ENCODE measurements at regions not wholly inside any gene's neighbourhood (a gene's known extent, or its start where the extent isn't known, plus 50 kb on each side); places are given as distances from the start of the nearest gene placed in this dataset.
A peak's percentile ranks its signal among the peaks of the same experiment; 100 is the strongest.
"Not testable (repeated sequence)": the region's sequence is repeated elsewhere in the genome, so short reads cannot be mapped to it uniquely, and the experiment has no call there.

DNA sequence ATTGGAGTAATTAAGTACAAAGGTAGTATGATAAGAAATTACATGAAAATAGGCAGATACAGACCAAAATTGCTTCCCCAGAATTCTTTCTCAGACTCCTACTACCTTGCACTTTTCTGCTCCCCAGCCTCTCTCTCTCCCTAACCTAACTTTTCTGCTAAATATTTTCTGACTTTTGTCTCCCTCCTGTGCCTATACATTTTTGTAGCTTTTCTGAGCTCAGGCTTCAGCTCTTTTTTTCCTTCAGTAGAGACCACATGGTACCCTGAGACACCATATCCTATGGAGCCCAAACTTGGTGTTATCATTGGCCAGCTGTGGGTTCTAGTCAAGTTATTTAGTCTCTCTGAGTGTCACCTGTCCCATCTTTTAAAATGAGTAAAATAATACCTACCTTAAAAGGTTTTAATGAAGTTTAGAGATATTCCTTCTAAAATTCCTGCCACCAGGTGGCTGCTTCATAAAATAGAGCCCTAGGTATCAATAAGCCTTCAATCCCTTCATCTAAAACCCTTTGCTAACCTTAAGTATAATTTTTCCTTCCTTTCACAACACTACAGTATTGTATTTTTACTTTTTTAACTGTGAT lies 237.6 kb upstream of the DUSP10 start:
- no peak for TF ChIP-seq JUND (IDR thresholded peaks at IDR 0.05; ENCODE audit: low read depth)
- peak in 1 of 2 experiments; percentile 48 for DNase-seq (ENCODE audit: low read depth in 1 of 2, low spot score in 1 of 2)
- in situ Hi-C loops (cut with HindIII; ENCODE audit: low pct_unique_long_range_greater_than_20kb, low sequenced_read_pairs) = no loop called here

DNA sequence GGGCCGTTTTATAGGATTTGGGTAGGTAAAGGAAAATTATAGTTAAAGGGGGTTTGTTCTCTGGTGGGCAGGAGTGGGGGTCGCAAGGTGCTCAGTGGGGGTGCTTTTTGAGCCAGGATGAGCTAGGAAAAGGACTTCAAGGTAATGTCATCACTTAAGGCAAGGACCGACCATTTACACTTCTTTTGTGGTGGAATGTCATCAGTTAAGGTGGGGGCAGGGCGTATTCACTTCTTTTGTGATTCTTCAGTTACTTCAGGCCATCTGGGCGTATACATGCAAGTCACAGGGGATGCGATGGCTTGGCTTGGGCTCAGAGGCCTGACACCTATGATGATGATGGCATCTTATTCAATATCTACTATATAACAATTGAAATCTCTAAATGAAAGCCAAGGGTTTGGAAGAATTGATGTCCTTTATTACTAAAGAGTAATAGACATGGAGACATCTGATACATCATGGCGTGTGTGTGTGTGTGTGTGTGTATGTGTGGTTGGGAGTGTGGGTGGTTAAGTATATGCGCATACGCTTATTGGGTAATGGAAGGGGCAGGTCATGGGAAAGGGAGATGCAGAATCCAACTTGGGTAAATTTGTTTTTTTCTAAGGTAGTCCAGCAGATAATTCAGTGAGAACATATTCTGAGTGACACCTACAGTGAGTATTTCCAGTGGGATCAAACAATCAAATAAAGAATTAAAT lies 236.9 kb upstream of the DUSP10 start:
- DNase-seq (ENCODE audit: low read depth in 1 of 2, low spot score in 1 of 2); in situ Hi-C loops (cut with HindIII; ENCODE audit: low pct_unique_long_range_greater_than_20kb, low sequenced_read_pairs): not testable (repeated sequence)

DNA sequence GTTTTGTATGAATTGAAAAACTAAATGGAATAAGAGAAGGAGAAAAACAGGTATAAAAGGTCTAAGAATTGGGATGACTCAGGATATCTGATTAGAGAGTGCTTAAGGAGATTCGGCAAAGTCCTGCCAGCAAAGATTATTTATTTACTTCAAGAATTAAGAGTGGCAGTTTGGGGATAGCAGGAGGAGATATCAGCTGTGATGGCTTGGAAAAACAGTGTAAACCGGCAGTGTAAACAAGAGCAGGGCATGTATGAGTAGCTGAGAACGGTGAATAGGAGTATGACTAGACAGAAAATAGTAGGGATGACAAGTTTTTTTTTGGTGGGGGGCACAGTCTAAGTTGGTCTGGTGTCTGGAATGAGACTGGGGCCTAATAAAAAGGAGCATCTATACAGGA lies 231.9 kb upstream of the DUSP10 start:
- DNase-seq (ENCODE audit: low read depth in 1 of 2, low spot score in 1 of 2); in situ Hi-C loops (cut with HindIII; ENCODE audit: low pct_unique_long_range_greater_than_20kb, low sequenced_read_pairs): not testable (repeated sequence)

DNA sequence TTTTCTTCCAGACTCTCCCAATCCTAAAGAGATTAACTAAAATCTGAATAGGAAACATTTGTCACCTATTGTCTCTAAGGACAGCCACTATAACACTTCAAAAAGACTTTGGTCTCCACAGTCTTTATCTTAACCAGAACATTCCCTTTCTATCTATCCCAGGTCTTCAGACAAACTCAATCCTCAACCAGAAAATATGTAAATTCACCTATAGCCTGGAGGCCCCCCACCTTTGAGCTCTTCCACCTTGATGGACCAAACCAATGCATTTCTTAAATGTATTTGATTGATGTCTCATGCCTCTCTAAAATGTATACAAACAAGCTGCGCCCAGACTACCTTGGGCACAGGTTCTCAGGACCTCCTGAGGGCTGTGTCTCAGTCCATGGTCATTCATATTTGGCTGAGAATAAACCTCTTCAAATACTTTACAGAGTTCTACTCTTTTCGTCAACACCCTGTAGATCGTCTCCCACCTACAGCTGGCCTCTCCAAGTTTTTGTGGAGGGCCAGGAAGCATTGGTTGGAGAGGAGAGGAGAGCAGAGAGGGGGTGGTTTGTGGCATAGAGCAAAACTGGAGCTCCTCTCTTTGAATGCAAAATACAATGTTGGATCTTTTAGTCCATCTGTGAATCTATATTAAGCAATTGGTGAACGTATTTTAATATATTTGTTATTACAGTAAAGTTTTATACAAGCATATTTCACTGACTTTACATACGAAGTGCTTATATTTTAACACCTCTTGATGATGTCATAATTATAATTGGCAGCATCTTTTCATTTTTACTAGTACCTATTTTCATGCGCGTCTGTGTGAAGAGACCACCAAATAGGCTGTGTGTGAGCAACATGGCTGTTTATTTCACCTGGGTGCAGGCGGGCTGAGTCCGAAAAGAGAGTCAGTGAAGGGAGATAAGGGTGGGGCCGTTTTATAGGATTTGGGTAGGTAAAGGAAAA lies 230.7 kb upstream of the DUSP10 start:
- no peak for TF ChIP-seq JUND (IDR thresholded peaks at IDR 0.05; ENCODE audit: low read depth)
- in situ Hi-C loops (cut with HindIII; ENCODE audit: low pct_unique_long_range_greater_than_20kb, low sequenced_read_pairs) = no loop called here
- no peak for DNase-seq (ENCODE audit: low read depth in 1 of 2, low spot score in 1 of 2)

GRCh38 chr1:221971035-221971434 lies 229.1 kb upstream of the DUSP10 start:
- DNase-seq (ENCODE audit: low read depth in 1 of 2, low spot score in 1 of 2); in situ Hi-C loops (cut with HindIII; ENCODE audit: low pct_unique_long_range_greater_than_20kb, low sequenced_read_pairs): not testable (repeated sequence)

DNA sequence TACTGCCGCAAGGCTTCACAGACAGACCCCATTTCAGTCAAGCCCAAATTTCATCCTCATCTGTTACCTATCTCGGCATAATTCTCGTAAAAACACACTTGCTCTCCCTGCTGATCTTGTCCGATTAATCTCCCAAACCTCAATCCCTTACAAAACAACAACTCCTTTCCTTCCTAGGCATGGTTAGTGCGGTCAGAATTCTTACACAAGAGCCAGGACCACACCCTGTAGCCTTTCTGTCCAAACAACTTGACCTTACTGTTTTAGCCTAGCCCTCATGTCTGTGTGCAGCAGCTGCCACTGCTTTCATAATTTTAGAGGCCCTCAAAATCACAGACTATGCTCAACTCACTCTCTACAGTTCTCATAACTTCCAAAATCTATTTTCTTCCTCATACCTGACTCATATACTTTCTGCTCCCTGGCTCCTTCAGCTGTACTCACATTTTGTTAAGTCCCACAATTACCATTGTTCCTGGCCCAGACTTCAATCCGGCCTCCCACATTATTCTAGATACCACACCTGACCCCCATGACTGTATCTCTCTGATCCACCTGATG lies 227.5 kb upstream of the DUSP10 start:
- DNase-seq (ENCODE audit: low read depth in 1 of 2, low spot score in 1 of 2); in situ Hi-C loops (cut with HindIII; ENCODE audit: low pct_unique_long_range_greater_than_20kb, low sequenced_read_pairs): not testable (repeated sequence)

DNA sequence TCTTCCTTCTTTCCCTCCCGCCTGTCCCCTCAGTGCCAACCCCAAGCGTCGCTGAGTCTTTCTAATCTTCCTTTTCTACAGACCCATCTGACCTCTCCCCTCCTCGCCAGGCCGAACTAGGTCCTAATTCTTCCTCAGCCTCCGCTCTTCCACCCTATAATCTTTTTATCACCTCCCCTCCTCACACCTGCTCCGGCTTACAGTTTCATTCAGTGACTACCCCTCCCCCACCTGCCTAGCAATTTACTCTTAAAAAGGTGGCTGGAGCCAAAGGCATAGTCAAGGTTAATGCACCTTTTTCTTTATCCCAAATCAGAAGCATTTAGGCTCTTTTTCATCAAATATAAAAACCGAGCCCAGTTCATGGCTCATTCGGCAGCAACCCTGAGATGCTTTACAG lies 225.6 kb upstream of the DUSP10 start:
- in situ Hi-C loops (cut with HindIII; ENCODE audit: low pct_unique_long_range_greater_than_20kb, low sequenced_read_pairs); DNase-seq (ENCODE audit: low read depth in 1 of 2, low spot score in 1 of 2): not testable (repeated sequence)

DNA sequence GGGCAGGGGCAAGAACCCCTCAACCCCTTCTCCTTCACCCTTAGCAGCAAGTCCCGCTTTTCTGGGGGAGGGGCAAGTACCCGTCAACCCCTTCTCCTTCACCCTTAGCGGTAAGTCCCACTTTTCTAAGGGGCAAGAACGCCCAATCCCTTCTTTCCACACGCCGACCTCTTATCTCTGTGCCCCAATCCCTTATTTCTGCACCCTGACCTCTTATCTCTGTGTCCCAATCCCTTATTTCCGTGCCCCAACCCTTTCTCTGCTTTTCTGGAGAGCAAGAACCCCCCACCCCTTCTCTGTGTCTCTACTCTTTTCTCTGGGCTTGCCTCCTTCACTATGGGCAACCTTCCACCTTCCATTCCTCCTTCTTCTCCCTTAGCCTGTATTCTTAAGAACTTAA lies 225.0 kb upstream of the DUSP10 start:
- in situ Hi-C loops (cut with HindIII; ENCODE audit: low pct_unique_long_range_greater_than_20kb, low sequenced_read_pairs) = not testable (repeated sequence)

DNA sequence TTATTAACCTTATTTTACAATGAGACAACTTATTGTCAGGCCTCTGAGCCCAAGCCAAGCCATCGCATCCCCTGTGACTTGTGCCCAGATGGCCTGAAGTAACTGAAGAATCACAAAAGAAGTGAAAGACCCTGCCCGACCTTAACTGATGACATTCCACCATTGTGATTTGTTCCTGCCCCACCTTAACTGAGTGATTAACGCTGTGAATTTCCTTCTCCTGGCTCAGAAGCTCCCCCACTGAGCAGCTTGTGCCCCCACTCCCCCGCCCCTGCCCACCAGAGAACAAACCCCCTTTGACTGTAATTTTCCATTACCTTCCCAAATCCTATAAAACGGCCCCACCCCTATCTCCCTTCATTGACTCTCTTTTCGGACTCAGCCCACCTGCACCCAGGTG lies 224.0 kb upstream of the DUSP10 start:
- in situ Hi-C loops (cut with HindIII; ENCODE audit: low pct_unique_long_range_greater_than_20kb, low sequenced_read_pairs); DNase-seq (ENCODE audit: low read depth in 1 of 2, low spot score in 1 of 2): not testable (repeated sequence)

More for the DNA sequence above, 225.0 kb upstream of the DUSP10 start:
- DNase-seq (ENCODE audit: low read depth in 1 of 2, low spot score in 1 of 2) = not testable (repeated sequence)

DNA sequence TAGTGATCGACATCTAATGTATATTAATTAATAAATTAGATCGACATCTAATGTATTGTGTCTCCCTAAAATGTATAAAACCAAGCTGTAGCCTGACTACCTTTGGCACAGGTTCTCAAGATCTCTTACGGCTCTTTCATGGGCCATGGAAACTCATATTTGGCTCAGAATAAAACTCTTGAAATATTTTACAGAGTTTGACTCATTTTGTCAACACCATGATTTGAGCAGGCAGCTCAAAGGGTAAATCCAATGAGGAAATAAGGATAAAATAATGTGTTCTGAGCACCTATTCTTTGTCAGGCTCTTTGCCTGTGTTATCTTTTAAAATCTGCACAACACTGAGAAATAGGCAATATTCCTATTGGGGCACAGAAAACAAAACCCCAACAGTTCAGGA lies 223.4 kb upstream of the DUSP10 start:
- no peak for DNase-seq (ENCODE audit: low read depth in 1 of 2, low spot score in 1 of 2)
- in situ Hi-C loops (cut with HindIII; ENCODE audit: low pct_unique_long_range_greater_than_20kb, low sequenced_read_pairs) = no loop called here
- TF ChIP-seq JUND (IDR thresholded peaks at IDR 0.05; ENCODE audit: low read depth) = no peak

DNA sequence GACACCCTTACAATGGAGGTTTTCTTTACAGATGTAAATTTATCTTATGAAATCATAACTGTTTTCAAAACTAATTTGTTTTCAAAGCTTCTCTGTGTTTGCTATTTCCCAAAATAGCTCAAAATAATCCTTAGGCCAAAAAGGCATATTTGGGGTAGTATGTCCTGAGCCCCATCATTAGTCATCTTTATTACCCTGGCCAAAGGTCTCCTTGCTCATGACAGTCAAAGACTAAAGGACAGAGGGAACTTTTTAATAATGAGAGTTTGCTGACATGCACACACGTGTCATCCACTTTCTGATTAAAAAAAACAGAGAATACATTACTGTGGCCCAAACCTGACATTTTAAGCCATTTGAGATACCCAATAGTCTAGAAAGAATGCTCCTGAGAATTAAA lies 221.9 kb upstream of the DUSP10 start:
- TF ChIP-seq JUND (IDR thresholded peaks at IDR 0.05; ENCODE audit: low read depth) = no peak
- DNase-seq (ENCODE audit: low read depth in 1 of 2, low spot score in 1 of 2) = no peak
- in situ Hi-C loops (cut with HindIII; ENCODE audit: low pct_unique_long_range_greater_than_20kb, low sequenced_read_pairs) = no loop called here

DNA sequence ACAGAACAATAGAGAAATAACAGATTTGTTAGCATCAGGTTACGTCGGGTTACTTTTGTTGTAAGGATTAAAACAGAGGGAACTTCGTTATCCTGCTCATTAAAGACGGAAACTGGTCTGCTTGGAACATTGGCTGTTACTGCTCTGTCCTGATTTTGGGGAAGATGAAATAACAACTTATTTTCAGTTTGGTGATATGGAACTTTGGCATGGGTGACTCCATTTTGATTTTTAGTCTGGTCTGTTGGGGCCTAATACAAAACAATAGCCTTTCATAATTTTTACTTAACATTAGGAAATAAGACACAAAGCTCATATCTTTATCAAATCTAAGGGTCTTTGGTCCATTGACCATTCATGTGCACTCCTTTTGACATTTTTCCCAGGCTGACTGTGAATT lies 220.5 kb upstream of the DUSP10 start:
- no peak for DNase-seq (ENCODE audit: low read depth in 1 of 2, low spot score in 1 of 2)
- in situ Hi-C loops (cut with HindIII; ENCODE audit: low pct_unique_long_range_greater_than_20kb, low sequenced_read_pairs) = no loop called here
- no peak for TF ChIP-seq JUND (IDR thresholded peaks at IDR 0.05; ENCODE audit: low read depth)

All from T47D (cell line).